Naive thymus-derived CD4-positive, alpha-beta T cell (primary cell): ENCODE measurements at regions not wholly inside any gene's neighbourhood (a gene's known extent, or its start where the extent isn't known, plus 50 kb on each side); places are given as distances from the start of the nearest gene placed in this dataset.

ENCODE experiments used
- ATAC-seq: fragments of 150-1000 bp; cut with Tn5 transposase; 2 replicates; pipeline ENCODE4 v1.10.0; 2021; ENCODE audit warnings: mild to moderate bottlenecking, moderate library complexity
- CTCF ChIA-PET: fragments of 350-600 bp; sonication (Branson Sonifier 250); formaldehyde crosslinking; loops from one replicate; lab custom pipeline; 2021; ENCODE audit warnings: antibody characterized with exemption; lab: Charles Lee
- POLR2A ChIA-PET: fragments of 350-600 bp; sonication (Branson Sonifier 250); formaldehyde crosslinking; loops from one replicate; lab custom pipeline; 2021; ENCODE audit warnings: antibody characterized with exemption, inconsistent platforms; lab: Charles Lee
- DNase-seq, 9 donors: peaks; one replicate each; pipeline versions ENCODE4 v3.0.0 to v3.0.0-alpha.2; 2020 to 2022; ENCODE audit warnings: mixed read lengths in 1 of 9
- H3K27ac ChIP-seq: one replicate; pipeline ENCODE4 v1.7.0; 2013; ENCODE audit warnings: mild to moderate bottlenecking, low read depth, low read length, moderate library complexity
- H3K27me3 ChIP-seq, 2 donors: one replicate each; pipeline ENCODE4 v1.7.0; 2013; ENCODE audit warnings: low read length in 2 of 2, mild to moderate bottlenecking in 2 of 2, moderate library complexity in 2 of 2; ENCODE audit not compliant: control insufficient read depth in 2 of 2, insufficient read depth in 2 of 2
- H3K36me3 ChIP-seq, 3 experiments: 1 replicate in 2 of 3; 2 replicates in 1 of 3; pipeline ENCODE4 v1.7.0; 2013; ENCODE audit warnings: low read length in 3 of 3, mild to moderate bottlenecking in 3 of 3, moderate library complexity in 1 of 3; ENCODE audit not compliant: insufficient read depth in 3 of 3, control insufficient read depth in 2 of 3
- H3K4me1 ChIP-seq, 2 donors: one replicate each; pipeline ENCODE4 v1.7.0; 2013; ENCODE audit warnings: low read length in 2 of 2, mild to moderate bottlenecking in 2 of 2, moderate library complexity in 1 of 2; ENCODE audit not compliant: control insufficient read depth in 2 of 2, insufficient read depth in 2 of 2
- H3K4me3 ChIP-seq: 2 replicates; pipeline ENCODE4 v1.7.0; 2013; ENCODE audit warnings: mild to moderate bottlenecking, low read length
- H3K9me3 ChIP-seq, 3 experiments: 1 replicate in 2 of 3; 2 replicates in 1 of 3; pipeline ENCODE4 v1.7.0; 2013; ENCODE audit warnings: low read length in 3 of 3; ENCODE audit not compliant: control insufficient read depth in 2 of 3
- H3K27ac Mint-ChIP-seq, 9 donors: one replicate each; pipeline ENCODE4 v1.8.0; 2020 to 2022; ENCODE audit warnings: mixed read lengths in 9 of 9, mild to moderate bottlenecking in 8 of 9, moderate library complexity in 5 of 9, inconsistent platforms in 2 of 9
- H3K27me3 Mint-ChIP-seq, 5 donors: one replicate each; pipeline ENCODE4 v1.8.0; 2021 to 2022; ENCODE audit warnings: mixed read lengths in 5 of 5, mild to moderate bottlenecking in 1 of 5
- H3K36me3 Mint-ChIP-seq, 5 donors: one replicate each; pipeline ENCODE4 v1.8.0; 2020 to 2022; ENCODE audit warnings: mixed read lengths in 5 of 5, mild to moderate bottlenecking in 3 of 5, inconsistent platforms in 1 of 5
- H3K4me1 Mint-ChIP-seq, 7 donors: one replicate each; pipeline ENCODE4 v1.8.0; 2020 to 2022; ENCODE audit warnings: mixed read lengths in 7 of 7, mild to moderate bottlenecking in 3 of 7, inconsistent platforms in 1 of 7
- H3K4me3 Mint-ChIP-seq, 10 donors: one replicate each; pipeline ENCODE4 v1.8.0; 2020 to 2022; ENCODE audit warnings: mild to moderate bottlenecking in 10 of 10, mixed read lengths in 10 of 10, moderate library complexity in 6 of 10, inconsistent platforms in 2 of 10
- H3K9me3 Mint-ChIP-seq, 11 donors: one replicate each; pipeline ENCODE4 v1.8.0; 2020 to 2022; ENCODE audit warnings: mixed read lengths in 11 of 11, mild to moderate bottlenecking in 4 of 11, inconsistent platforms in 1 of 11, moderate library complexity in 1 of 11
- intact Hi-C, 2 donors: fragments of 100-400 bp; cut with micrococcal nuclease; formaldehyde crosslinking; loops; one replicate each; pipeline ENCODE4 v1.15.1; 2023

DNA sequence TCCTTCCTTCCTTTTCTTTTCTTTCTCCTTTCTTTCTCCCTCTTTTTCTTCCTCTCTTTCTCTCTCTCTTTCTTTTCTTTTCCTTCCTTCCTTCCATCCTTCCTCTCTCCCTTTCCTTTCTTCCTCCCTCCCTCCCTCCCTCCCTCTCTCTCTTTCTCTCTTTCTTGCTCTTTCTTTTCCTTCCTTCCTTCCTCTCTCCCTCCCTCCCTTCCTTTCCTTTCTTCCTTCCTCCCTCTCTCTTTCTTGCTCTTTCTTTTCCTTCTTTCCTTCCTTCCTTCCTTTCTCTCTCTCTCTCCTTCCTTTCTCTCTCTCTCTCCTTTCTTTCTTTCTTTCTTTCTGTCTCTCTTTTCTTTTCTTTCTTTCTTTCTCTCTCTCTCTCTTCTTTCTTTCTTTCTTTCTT, 207.6 kb downstream of the ATP23 start:
- CTCF ChIA-PET = no interaction called here
- no peak for ATAC-seq
- Mint-ChIP-seq H3K36me3 (peaks cover 0 to 7% (median 0%) of the 10 kb centered on the region in 5 donors), H3K9me3 (peaks cover 3 to 23% (median 8%) of the 10 kb centered on the region in 11 donors), H3K4me3 (no peak overlapping the region), H3K27ac (no peak overlapping the region), H3K4me1 (no peaks in the 10 kb centered on the region), H3K27me3 (peaks cover 0 to 32% (median 20%) of the 10 kb centered on the region in 5 donors)
- Histone ChIP-seq H3K9me3 (peaks cover 0 to 4% (median 0%) of the 10 kb centered on the region in 3 experiments), H3K36me3 (no peaks in the 10 kb centered on the region), H3K27ac (no peak overlapping the region), H3K4me3 (no peak overlapping the region), H3K27me3 (no peaks in the 10 kb centered on the region), H3K4me1 (no peaks in the 10 kb centered on the region)
- POLR2A ChIA-PET = no interaction called here
- intact Hi-C loops = no loop called here
- no peak for DNase-seq

DNA sequence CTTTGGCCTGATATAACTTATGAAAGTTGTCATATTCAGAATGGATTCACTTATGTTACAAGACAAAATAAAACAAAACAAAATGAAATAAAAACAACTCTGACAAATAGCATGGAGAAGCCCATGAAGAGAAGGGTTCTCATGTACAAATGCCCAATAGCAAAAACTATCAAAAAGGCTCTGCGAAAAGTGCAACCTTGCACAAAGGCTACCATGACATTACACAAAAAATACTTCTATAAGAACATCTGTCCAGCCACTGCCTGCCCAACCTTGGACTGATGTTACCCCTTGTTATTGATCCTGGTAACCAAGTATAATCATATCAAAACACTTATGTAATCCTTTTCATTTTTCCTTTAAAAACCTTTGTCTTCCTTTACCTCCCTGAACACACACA, 213.0 kb downstream of the ATP23 start:
- no peak overlapping the region for H3K4me3 ChIP-seq
- Mint-ChIP-seq H3K4me3 (no peak overlapping the region), H3K9me3 (peaks cover 0 to 4% (median 0%) of the 10 kb centered on the region in 11 donors), H3K4me1 (no peaks in the 10 kb centered on the region), H3K27me3 (peaks cover 0 to 38% (median 18%) of the 10 kb centered on the region in 5 donors), H3K27ac (no peak overlapping the region), H3K36me3 (no peaks in the 10 kb centered on the region)
- intact Hi-C loops = no loop called here
- ChIA-PET CTCF (no interaction called here), POLR2A (no interaction called here)
- no peaks in the 10 kb centered on the region for H3K4me1 ChIP-seq
- H3K36me3 ChIP-seq = no peaks in the 10 kb centered on the region
- H3K9me3 ChIP-seq = no peaks in the 10 kb centered on the region
- DNase-seq (no peak), ATAC-seq (no peak)
- no peaks in the 10 kb centered on the region for H3K27me3 ChIP-seq
- no peak overlapping the region for H3K27ac ChIP-seq

DNA sequence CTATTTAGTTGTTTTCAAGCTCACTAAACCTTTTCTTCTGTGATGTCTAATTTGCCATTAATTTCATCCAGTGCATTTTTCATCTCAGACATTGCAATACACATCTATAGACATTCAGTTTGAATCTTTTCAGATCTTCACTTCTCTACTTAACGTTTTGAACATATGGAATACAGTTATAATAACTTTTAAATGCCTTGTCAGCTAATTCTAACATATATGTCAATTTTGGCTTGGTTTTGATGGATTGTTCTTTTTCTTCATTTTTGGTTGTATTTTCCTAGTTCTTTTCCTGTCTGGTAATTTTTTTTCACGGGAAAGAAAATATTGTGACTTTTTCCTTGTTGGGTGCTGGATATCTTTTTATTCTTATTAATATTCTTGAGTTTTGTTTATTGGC, 215.3 kb downstream of the ATP23 start:
- CTCF ChIA-PET = no interaction called here
- H3K9me3 Mint-ChIP-seq = peaks cover 0 to 4% (median 0%) of the 10 kb centered on the region in 11 donors
- no peaks in the 10 kb centered on the region for H3K4me1 Mint-ChIP-seq
- Histone ChIP-seq H3K27ac (no peak overlapping the region), H3K4me3 (no peak overlapping the region), H3K4me1 (no peaks in the 10 kb centered on the region), H3K9me3 (no peaks in the 10 kb centered on the region), H3K36me3 (no peaks in the 10 kb centered on the region), H3K27me3 (no peaks in the 10 kb centered on the region)
- H3K27me3 Mint-ChIP-seq = peaks cover 0 to 30% (median 21%) of the 10 kb centered on the region in 5 donors
- H3K36me3 Mint-ChIP-seq = no peaks in the 10 kb centered on the region
- POLR2A ChIA-PET = no interaction called here
- no peak for DNase-seq
- intact Hi-C loops = no loop called here
- no peak for ATAC-seq
- H3K27ac Mint-ChIP-seq = no peak overlapping the region
- no peak overlapping the region for H3K4me3 Mint-ChIP-seq

DNA sequence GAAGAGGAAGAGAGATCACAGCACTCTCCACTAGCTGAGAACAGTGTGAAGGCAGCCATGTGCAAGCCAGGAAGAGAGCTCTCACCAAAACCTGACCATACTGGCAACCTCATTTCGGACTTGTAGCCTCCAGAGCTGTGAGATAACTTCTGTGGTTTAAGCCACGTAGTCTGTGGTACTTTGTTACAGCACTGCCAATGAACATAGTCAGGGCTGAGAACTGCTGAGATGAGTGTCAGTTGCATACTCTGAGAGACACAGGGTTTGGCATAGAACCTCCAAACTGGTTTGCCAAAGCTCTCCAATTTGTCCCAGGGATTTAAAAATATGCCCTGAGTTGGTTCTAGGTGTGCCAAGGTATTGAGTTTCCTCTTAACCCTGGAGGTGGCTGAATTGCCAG, 218.6 kb downstream of the ATP23 start:
- ChIA-PET POLR2A (no interaction called here), CTCF (no interaction called here)
- intact Hi-C loops = no loop called here
- Mint-ChIP-seq H3K27ac (no peak overlapping the region), H3K36me3 (no peaks in the 10 kb centered on the region), H3K27me3 (peaks cover 0 to 21% (median 17%) of the 10 kb centered on the region in 5 donors), H3K4me3 (no peak overlapping the region), H3K9me3 (peaks cover 0 to 1% (median 0%) of the 10 kb centered on the region in 11 donors), H3K4me1 (no peaks in the 10 kb centered on the region)
- DNase-seq = no peak
- H3K36me3 ChIP-seq = no peaks in the 10 kb centered on the region
- no peak overlapping the region for H3K27ac ChIP-seq
- no peaks in the 10 kb centered on the region for H3K27me3 ChIP-seq
- H3K9me3 ChIP-seq = peaks cover 0 to 4% (median 0%) of the 10 kb centered on the region in 3 experiments
- H3K4me1 ChIP-seq = no peaks in the 10 kb centered on the region
- no peak for ATAC-seq
- no peak overlapping the region for H3K4me3 ChIP-seq

DNA sequence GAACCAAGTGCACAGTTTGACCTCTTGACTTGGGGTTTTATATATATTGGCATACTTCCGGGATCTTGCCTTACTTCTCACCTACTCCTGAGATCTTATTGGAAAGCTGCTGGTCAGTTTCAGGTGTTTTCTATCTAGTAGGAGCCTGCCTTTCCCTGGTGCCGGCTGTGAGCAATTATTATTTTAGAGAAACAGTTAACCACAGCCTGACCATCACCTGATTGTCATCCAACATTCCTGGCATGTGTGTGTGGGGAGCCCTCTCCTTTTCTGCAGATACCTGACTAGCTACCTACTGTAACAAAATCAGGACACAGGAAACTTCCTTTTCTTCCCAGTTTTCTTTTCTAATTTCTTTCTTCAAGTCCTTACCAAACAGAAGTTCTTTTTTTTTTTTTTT, 220.4 kb downstream of the ATP23 start:
- H3K27ac Mint-ChIP-seq = no peak overlapping the region
- Histone ChIP-seq H3K27me3 (no peaks in the 10 kb centered on the region), H3K9me3 (peaks cover 0 to 4% (median 0%) of the 10 kb centered on the region in 3 experiments), H3K36me3 (no peaks in the 10 kb centered on the region), H3K4me3 (no peak overlapping the region), H3K27ac (no peak overlapping the region), H3K4me1 (no peaks in the 10 kb centered on the region)
- peaks cover 0 to 22% (median 17%) of the 10 kb centered on the region in 5 donors for H3K27me3 Mint-ChIP-seq
- intact Hi-C loops = no loop called here
- H3K9me3 Mint-ChIP-seq = peaks cover 0 to 1% (median 0%) of the 10 kb centered on the region in 11 donors
- no peak overlapping the region for H3K4me3 Mint-ChIP-seq
- ChIA-PET CTCF (no interaction called here), POLR2A (no interaction called here)
- no peaks in the 10 kb centered on the region for H3K36me3 Mint-ChIP-seq
- ATAC-seq (no peak), DNase-seq (no peak)
- no peaks in the 10 kb centered on the region for H3K4me1 Mint-ChIP-seq

DNA sequence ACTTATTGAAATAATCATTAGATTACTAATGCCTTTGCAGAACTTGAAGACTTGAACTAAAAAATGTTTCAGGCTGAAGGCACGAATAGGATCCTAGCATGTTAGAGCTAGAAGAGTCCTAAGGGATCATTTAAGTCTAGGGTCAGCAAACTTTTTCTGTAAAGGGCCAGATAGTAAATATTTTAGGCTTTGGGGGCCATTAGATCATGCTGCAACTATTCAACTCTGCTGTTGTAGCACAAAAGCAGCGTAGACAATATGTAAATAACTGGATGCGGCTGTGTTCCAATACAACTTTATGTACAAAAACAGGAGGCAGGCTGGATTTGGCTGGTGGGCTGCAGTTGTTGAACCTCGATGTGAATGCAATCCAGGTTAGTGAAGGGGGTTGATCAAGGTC, 221.7 kb downstream of the ATP23 start:
- no peaks in the 10 kb centered on the region for H3K36me3 ChIP-seq
- H3K9me3 ChIP-seq = peaks cover 0 to 4% (median 0%) of the 10 kb centered on the region in 3 experiments
- Mint-ChIP-seq H3K4me1 (no peaks in the 10 kb centered on the region), H3K27me3 (peaks cover 0 to 15% (median 12%) of the 10 kb centered on the region in 5 donors), H3K27ac (no peak overlapping the region), H3K36me3 (no peaks in the 10 kb centered on the region), H3K9me3 (peaks cover 0 to 1% (median 0%) of the 10 kb centered on the region in 11 donors), H3K4me3 (peak overlapping the region in 1 of 10 donors; percentile 38)
- DNase-seq = no peak
- H3K4me1 ChIP-seq = no peaks in the 10 kb centered on the region
- intact Hi-C loops = no loop called here
- ChIA-PET CTCF (no interaction called here), POLR2A (no interaction called here)
- ATAC-seq = no peak
- no peak overlapping the region for H3K27ac ChIP-seq
- H3K4me3 ChIP-seq = no peak overlapping the region
- no peaks in the 10 kb centered on the region for H3K27me3 ChIP-seq

DNA sequence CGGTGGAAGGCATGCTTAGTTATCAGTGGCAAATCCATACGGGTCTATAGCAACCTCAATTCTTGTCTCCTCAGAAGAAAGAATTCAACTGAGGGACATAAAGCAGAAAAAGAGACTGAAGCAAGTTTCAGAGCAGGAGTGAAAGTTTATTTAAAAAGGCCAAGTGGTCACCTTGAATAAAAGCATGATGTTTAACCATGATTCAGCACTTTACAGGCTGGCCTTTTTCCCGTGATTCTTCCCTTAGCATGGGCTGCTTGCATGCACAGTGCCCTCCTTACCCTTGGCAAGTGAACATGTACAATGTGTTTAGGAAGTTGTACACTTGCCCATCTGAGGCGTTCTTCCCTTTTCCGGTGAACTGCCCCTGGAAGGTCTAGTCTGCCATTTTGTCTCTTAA, 225.3 kb downstream of the ATP23 start:
- ChIA-PET CTCF (no interaction called here), POLR2A (no interaction called here)
- H3K4me3 Mint-ChIP-seq = no peak overlapping the region
- H3K4me1 Mint-ChIP-seq = no peaks in the 10 kb centered on the region
- intact Hi-C loops = no loop called here
- Histone ChIP-seq H3K9me3 (peaks cover 0 to 4% (median 0%) of the 10 kb centered on the region in 3 experiments), H3K27me3 (peaks cover 0 to 4% of the 10 kb centered on the region in 2 donors), H3K4me3 (no peak overlapping the region), H3K4me1 (no peaks in the 10 kb centered on the region), H3K27ac (no peak overlapping the region), H3K36me3 (no peaks in the 10 kb centered on the region)
- H3K36me3 Mint-ChIP-seq = no peaks in the 10 kb centered on the region
- ATAC-seq (no peak), DNase-seq (no peak)
- H3K9me3 Mint-ChIP-seq = peaks cover 0 to 2% (median 0%) of the 10 kb centered on the region in 11 donors
- H3K27me3 Mint-ChIP-seq = peaks cover 0 to 27% (median 10%) of the 10 kb centered on the region in 5 donors
- no peak overlapping the region for H3K27ac Mint-ChIP-seq
